Activated CD4-positive, alpha-beta T cell treated with anti-CD3 and anti-CD28 coated beads for 36 hours (primary cell): ENCODE measurements at regions not wholly inside any gene's neighbourhood (a gene's known extent, or its start where the extent isn't known, plus 50 kb on each side); places are given as distances from the start of the nearest gene placed in this dataset.
A peak's percentile ranks its signal among the peaks of the same experiment; 100 is the strongest.

Experiments
- ATAC-seq: fragments of 200-7000 bp; cut with Tn5 transposase; one replicate; pipeline ENCODE4 v1.10.0; 2021; ENCODE audit warnings: mild to moderate bottlenecking, moderate library complexity
- CTCF ChIA-PET: fragments of 350-600 bp; sonication (Branson Sonifier 250); formaldehyde crosslinking; loops from one replicate; lab custom pipeline; 2021; ENCODE audit warnings: antibody characterized with exemption; lab: Charles Lee
- POLR2A ChIA-PET: fragments of 350-600 bp; sonication (Branson Sonifier 250); formaldehyde crosslinking; loops from one replicate; lab custom pipeline; 2021; ENCODE audit warnings: antibody characterized with exemption, inconsistent platforms; lab: Charles Lee
- DNase-seq: peaks from one replicate; pipeline ENCODE4 v3.0.0-alpha.2; 2020
- H3K27ac Mint-ChIP-seq: one replicate; pipeline ENCODE4 v1.8.0; 2021; ENCODE audit warnings: mixed read lengths
- H3K27me3 Mint-ChIP-seq: one replicate; pipeline ENCODE4 v1.8.0; 2021; ENCODE audit warnings: mixed read lengths
- H3K36me3 Mint-ChIP-seq: one replicate; pipeline ENCODE4 v1.8.0; 2021; ENCODE audit warnings: low read depth, mixed read lengths
- H3K4me1 Mint-ChIP-seq: one replicate; pipeline ENCODE4 v1.8.0; 2021; ENCODE audit warnings: mixed read lengths
- H3K4me3 Mint-ChIP-seq: one replicate; pipeline ENCODE4 v1.8.0; 2021; ENCODE audit warnings: mild to moderate bottlenecking, moderate library complexity, mixed read lengths
- H3K9me3 Mint-ChIP-seq: one replicate; pipeline ENCODE4 v1.8.0; 2021; ENCODE audit warnings: low read depth, mixed read lengths
- intact Hi-C, 2 experiments: fragments of 100-400 bp; cut with DNase I in 1 of 2; cut with micrococcal nuclease in 1 of 2; formaldehyde crosslinking; loops; one replicate each; pipeline versions ENCODE4 v1.14.2 to v1.15.1; 2022 to 2024; cut with DNase I, micrococcal nuclease

DNA sequence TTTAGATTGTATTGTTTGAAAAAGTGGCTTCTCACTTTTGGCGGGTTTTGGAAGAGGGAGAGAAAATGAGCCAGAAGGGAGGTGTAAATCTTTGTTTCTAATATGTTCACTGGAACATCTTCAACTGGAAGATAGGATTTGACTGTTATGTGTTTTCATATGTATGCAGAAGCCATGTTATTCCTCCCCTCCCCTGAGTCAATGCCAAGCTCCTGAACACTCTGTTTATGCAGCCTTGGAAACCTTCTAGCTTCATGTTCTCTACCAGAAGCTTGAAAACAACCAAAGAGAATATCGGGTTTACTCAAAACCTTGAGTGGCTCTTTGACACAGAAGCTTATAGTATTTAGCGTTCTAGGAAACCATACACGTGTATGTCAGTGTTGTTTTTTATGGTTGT, 279.1 kb downstream of the PRL start:
- Mint-ChIP-seq H3K27me3 (no peaks in the 10 kb centered on the region), H3K4me1 (no peaks in the 10 kb centered on the region), H3K4me3 (no peak overlapping the region), H3K36me3 (no peaks in the 10 kb centered on the region), H3K9me3 (peaks cover 2% of the 10 kb centered on the region), H3K27ac (no peak overlapping the region)
- no peak for ATAC-seq
- CTCF ChIA-PET = interaction anchor here (0.9 kb wide), 1 partner anchor 46 kb away, joined by 3 read pairs; no protein-coding TSS in a partner anchor
- POLR2A ChIA-PET = no interaction called here
- DNase-seq = no peak
- intact Hi-C loops = no loop called here

DNA sequence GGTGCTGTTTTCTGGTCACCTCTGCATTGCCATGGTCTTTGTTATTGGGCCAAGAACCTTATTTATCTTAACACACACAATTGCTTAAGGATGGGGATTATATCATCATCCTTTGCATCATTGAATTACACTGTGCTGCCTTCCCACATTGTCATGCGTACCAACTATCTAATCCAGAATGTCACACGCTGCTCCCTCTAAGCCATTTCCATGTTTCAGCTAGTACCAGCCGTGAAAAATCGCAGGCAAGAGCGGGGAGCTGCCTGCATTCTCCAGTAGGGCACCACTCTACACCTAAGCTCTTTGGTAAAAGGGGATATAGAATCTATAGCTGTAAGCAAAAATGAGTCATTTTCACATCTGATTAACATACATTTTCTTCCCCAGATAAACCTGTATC, 277.0 kb downstream of the PRL start:
- Mint-ChIP-seq H3K36me3 (no peaks in the 10 kb centered on the region), H3K27ac (no peak overlapping the region), H3K9me3 (peaks cover 3% of the 10 kb centered on the region), H3K4me1 (peaks cover 3% of the 10 kb centered on the region), H3K27me3 (no peaks in the 10 kb centered on the region), H3K4me3 (no peak overlapping the region)
- no peak for ATAC-seq
- intact Hi-C loops = no loop called here
- DNase-seq = no peak
- ChIA-PET POLR2A (no interaction called here), CTCF (no interaction called here)

GRCh38 chr6:22020299-22021003, 276.4 kb downstream of the PRL start:
- ATAC-seq (no peak), DNase-seq (no peak)
- Mint-ChIP-seq H3K4me1 (peaks cover 9% of the 10 kb centered on the region), H3K4me3 (no peak overlapping the region), H3K36me3 (no peaks in the 10 kb centered on the region), H3K9me3 (peaks cover 3% of the 10 kb centered on the region), H3K27ac (no peak overlapping the region), H3K27me3 (no peaks in the 10 kb centered on the region)
- ChIA-PET CTCF (no interaction called here), POLR2A (no interaction called here)
- intact Hi-C loops = no loop called here

- CTCF ChIA-PET = interaction anchor here (0.8 kb wide), 1 partner anchor 540 kb away, joined by 3 read pairs; no protein-coding TSS in a partner anchor
- DNase-seq (no peak), ATAC-seq (no peak)
- intact Hi-C loops = no loop called here
- H3K9me3 Mint-ChIP-seq = peaks cover 3% of the 10 kb centered on the region
- no peak overlapping the region for H3K4me3 Mint-ChIP-seq
- no peaks in the 10 kb centered on the region for H3K27me3 Mint-ChIP-seq
- POLR2A ChIA-PET = no interaction called here
- H3K27ac Mint-ChIP-seq = no peak overlapping the region
- no peaks in the 10 kb centered on the region for H3K36me3 Mint-ChIP-seq
- peaks cover 18% of the 10 kb centered on the region for H3K4me1 Mint-ChIP-seq
Observed at GRCh38 chr6:22021966-22022365, 274.9 kb downstream of the PRL start.

DNA sequence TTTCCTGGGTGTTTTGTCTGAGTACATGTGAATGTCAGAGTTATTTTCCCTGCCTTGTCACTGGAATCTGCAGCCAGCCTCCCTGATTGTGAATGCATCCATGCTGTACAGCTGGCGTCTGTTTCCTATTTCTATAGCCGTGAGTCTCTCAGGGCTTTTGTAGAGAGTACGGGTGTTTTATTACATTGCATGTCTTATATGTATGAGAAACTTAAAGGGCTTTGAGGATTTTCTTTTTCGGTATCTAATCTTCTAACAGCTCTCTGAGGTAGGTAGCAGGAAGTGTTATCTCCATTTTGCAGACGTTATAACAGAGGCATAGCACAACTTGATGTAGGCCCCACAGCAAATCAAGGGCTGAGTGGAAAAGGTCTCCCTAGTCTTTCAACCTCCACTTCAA, 272.9 kb downstream of the PRL start:
- H3K36me3 Mint-ChIP-seq = no peaks in the 10 kb centered on the region
- no peak overlapping the region for H3K4me3 Mint-ChIP-seq
- POLR2A ChIA-PET = no interaction called here

GRCh38 chr6:22024973-22025467, 271.8 kb downstream of the PRL start:
- POLR2A ChIA-PET = no interaction called here

More for the DNA sequence above, 272.9 kb downstream of the PRL start:
- DNase-seq = no peak
- no peaks in the 10 kb centered on the region for H3K27me3 Mint-ChIP-seq
- CTCF ChIA-PET = no interaction called here
- no peak overlapping the region for H3K27ac Mint-ChIP-seq
- peaks cover 3% of the 10 kb centered on the region for H3K9me3 Mint-ChIP-seq
- intact Hi-C loops = no loop called here
- ATAC-seq = no peak
- peaks cover 28% of the 10 kb centered on the region for H3K4me1 Mint-ChIP-seq

DNA sequence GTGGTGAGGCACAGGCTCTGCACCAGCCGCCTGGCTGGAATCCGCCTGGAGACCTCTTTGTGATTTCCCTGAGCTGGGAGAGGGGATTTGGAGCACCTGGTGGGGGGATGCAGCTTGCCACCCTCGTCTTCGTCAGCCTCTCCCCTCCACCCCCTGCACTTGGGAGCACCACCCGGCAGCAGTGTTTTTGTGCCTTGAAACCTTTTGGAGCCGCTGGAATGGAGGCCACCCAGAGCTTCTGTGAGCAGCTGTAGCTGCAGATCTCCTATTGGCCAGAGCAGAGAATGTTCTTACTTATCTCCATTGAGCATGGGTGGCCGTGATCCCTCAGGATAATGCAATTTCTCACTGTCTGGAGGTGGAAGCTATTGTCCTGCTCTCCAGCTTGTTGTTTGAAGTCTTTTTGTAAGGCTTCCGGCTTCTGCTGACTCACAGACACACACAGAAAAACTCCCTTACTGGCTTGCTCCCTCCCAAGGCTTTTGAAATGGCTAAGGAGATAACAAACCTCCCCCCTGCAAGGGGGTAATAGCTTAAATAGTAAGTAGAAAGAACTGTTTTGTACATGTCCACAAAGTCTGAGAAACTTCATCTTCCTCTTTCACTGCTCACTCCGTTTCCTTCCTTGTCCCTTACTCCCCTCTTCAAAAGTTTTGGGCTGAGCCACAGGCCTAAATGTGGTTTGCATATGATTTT, 271.2 kb downstream of the PRL start:
- ATAC-seq (peak; percentile 76), DNase-seq (peak; percentile 28)
- H3K4me1 Mint-ChIP-seq = peaks cover 36% of the 10 kb centered on the region
- POLR2A ChIA-PET = interaction anchor here (0.6 kb wide), 1 partner anchor 117 kb away, joined by 3 read pairs; no protein-coding TSS in a partner anchor
- H3K27ac Mint-ChIP-seq = peak overlapping the region; percentile 83
- intact Hi-C loops = no loop called here
- CTCF ChIA-PET = interaction anchor here (0.6 to 1.1 kb wide), 3 partner anchors 40 to 1151 kb away, joined by 3 to 4 read pairs (median 3); no protein-coding TSS in a partner anchor
- H3K9me3 Mint-ChIP-seq = peaks cover 3% of the 10 kb centered on the region
- H3K36me3 Mint-ChIP-seq = no peaks in the 10 kb centered on the region
- H3K27me3 Mint-ChIP-seq = no peaks in the 10 kb centered on the region
- H3K4me3 Mint-ChIP-seq = peak overlapping the region; percentile 43

More at GRCh38 chr6:22024973-22025467, 271.8 kb downstream of the PRL start:
- Mint-ChIP-seq H3K36me3 (no peaks in the 10 kb centered on the region), H3K27me3 (no peaks in the 10 kb centered on the region), H3K4me3 (peak overlapping the region; percentile 43), H3K27ac (peak overlapping the region; percentile 83), H3K4me1 (peaks cover 36% of the 10 kb centered on the region), H3K9me3 (peaks cover 3% of the 10 kb centered on the region)
- ATAC-seq (no peak), DNase-seq (no peak)
- CTCF ChIA-PET = no interaction called here
- intact Hi-C loops = no loop called here

DNA sequence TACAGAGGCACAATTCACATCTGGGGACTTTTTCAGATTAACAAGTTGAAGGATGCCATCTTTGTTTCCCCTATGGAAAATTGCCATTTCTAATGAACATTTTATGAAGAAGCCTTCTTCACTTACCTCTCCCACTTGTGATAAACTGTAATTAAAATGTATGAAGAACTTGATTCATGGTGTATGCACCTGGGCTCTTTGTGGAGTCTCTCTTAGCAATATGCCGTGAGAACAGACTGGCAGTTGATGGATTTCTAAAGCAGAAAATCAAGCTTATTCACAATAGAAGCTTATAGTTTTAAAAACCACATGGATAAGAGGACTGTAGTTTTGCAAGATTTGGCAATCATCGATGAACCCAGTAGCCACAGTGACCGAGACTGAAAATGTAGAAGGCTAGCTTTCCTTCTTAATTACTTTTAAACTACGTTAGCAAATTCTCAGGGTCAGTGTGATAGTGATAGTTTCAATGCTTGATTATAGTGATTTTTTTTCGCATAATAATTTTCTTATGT, 270.6 kb downstream of the PRL start:
- ChIA-PET CTCF (interaction anchor here (0.6 to 1.1 kb wide), 3 partner anchors 39 to 1150 kb away, joined by 3 to 4 read pairs (median 3); no protein-coding TSS in a partner anchor), POLR2A (no interaction called here)
- no peaks in the 10 kb centered on the region for H3K27me3 Mint-ChIP-seq
- intact Hi-C loops = no loop called here
- ATAC-seq = no peak
- H3K9me3 Mint-ChIP-seq = peaks cover 3% of the 10 kb centered on the region
- no peak overlapping the region for H3K4me3 Mint-ChIP-seq
- H3K4me1 Mint-ChIP-seq = peaks cover 36% of the 10 kb centered on the region
- no peaks in the 10 kb centered on the region for H3K36me3 Mint-ChIP-seq
- no peak for DNase-seq
- H3K27ac Mint-ChIP-seq = peak overlapping the region; percentile 83

GRCh38 chr6:22027040-22027725, 269.7 kb downstream of the PRL start:
- intact Hi-C loops = no loop called here
- Mint-ChIP-seq H3K4me3 (no peak overlapping the region), H3K9me3 (peaks cover 2% of the 10 kb centered on the region), H3K27ac (no peak overlapping the region), H3K36me3 (no peaks in the 10 kb centered on the region), H3K27me3 (no peaks in the 10 kb centered on the region), H3K4me1 (peaks cover 36% of the 10 kb centered on the region)
- ATAC-seq (no peak), DNase-seq (no peak)
- ChIA-PET POLR2A (no interaction called here), CTCF (no interaction called here)

DNA sequence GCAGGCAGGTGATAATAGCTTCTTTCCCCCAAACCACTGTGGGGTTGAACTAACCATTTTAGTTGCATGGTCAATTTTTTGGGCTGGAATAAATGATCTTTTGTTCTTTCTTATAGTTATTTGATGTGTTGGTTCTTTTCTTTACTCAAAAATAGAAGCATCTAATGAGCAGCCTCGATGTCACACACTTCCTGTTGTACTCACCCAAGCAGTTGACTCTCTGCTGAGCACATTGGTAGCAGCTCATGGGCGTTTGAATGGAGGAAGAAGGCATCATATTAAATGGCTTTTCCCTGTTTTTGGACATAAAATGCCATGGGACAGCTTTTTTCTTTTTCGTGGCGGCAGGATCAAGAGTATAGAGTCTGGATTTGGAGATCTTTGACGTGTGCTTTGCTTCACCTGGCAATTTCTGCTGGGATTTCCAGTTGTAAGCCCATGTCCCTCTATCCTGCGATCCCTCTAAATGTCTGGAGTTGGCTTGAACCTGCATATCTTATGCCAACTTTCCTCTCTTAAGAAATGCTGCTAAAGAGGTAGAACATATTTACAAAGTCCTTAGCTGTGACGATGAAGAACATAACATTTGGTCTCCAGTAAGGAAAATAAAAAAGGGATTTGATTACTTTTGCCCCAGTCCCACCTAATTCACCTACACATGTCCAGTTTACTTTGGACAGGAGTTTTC, 268.3 kb downstream of the PRL start:
- H3K27ac Mint-ChIP-seq = peak overlapping the region; percentile 29
- CTCF ChIA-PET = no interaction called here
- no peak for DNase-seq

DNA sequence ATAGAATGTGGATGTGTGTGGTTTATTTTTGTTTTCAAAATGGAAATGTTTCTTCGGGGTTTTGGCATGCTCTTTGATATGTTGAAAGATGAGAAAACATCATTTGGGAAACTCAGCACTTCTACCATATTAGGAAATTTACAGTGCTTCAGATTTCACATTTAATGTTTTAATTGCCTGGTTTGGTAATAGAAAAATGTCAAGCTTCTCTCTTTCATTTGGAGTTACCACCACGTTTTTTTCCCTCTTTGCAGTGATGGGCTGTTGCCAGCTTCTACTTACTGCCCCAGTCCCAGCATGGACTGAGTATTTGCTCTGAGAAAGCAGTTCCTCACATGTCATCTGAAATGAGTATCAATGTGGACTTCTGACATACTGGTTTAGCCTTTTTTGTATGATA, 267.7 kb downstream of the PRL start:
- POLR2A ChIA-PET = no interaction called here
- intact Hi-C loops = no loop called here
- H3K4me3 Mint-ChIP-seq = no peak overlapping the region
- ATAC-seq (no peak), DNase-seq (no peak)
- H3K4me1 Mint-ChIP-seq = peaks cover 33% of the 10 kb centered on the region
- H3K36me3 Mint-ChIP-seq = no peaks in the 10 kb centered on the region
- no peaks in the 10 kb centered on the region for H3K9me3 Mint-ChIP-seq
- H3K27me3 Mint-ChIP-seq = no peaks in the 10 kb centered on the region
- peak overlapping the region; percentile 58 for H3K27ac Mint-ChIP-seq
- CTCF ChIA-PET = no interaction called here

More for the DNA sequence above, 268.3 kb downstream of the PRL start:
- Mint-ChIP-seq H3K9me3 (no peaks in the 10 kb centered on the region), H3K4me3 (no peak overlapping the region), H3K27me3 (no peaks in the 10 kb centered on the region), H3K36me3 (no peaks in the 10 kb centered on the region), H3K4me1 (peaks cover 36% of the 10 kb centered on the region)
- POLR2A ChIA-PET = interaction anchor here (0.7 kb wide), 1 partner anchor 14 kb away, joined by 3 read pairs; no protein-coding TSS in a partner anchor
- peak; percentile 55 for ATAC-seq
- intact Hi-C loops = no loop called here
